MV-4-11 (cell line): ENCODE measurements at regions not wholly inside any gene's neighbourhood (a gene's known extent, or its start where the extent isn't known, plus 50 kb on each side); places are given as distances from the start of the nearest gene placed in this dataset.
A peak's percentile ranks its signal among the peaks of the same experiment; 100 is the strongest.

Source experiments
- DNase-seq: peaks from one replicate; lab custom pipeline; 2025; lab: John Stamatoyannopoulos, UW

- peak; percentile 69 for DNase-seq
These were observed 124.3 kb upstream of the GADD45A start for GRCh38 chr1:67560580-67561255.

GRCh38 chr1:67561704-67562113, 123.3 kb upstream of the GADD45A start:
- peak; percentile 48 for DNase-seq

GRCh38 chr1:67563684-67564083, 121.3 kb upstream of the GADD45A start:
- no peak for DNase-seq

GRCh38 chr1:67564193-67564592, 120.8 kb upstream of the GADD45A start:
- peak; percentile 63 for DNase-seq

GRCh38 chr1:67566803-67567377, 118.1 kb upstream of the GADD45A start:
- no peak for DNase-seq

GRCh38 chr1:67570486-67571143, 114.4 kb upstream of the GADD45A start:
- DNase-seq, result no peak

- no peak for DNase-seq
These were observed 113.6 kb upstream of the GADD45A start for GRCh38 chr1:67571406-67571805.

GRCh38 chr1:67571901-67572593, 113.0 kb upstream of the GADD45A start:
- DNase-seq, result no peak

- DNase-seq, result no peak
These were observed 112.3 kb upstream of the GADD45A start for GRCh38 chr1:67572594-67573221.

GRCh38 chr1:67573311-67573872, 111.6 kb upstream of the GADD45A start:
- no peak for DNase-seq

GRCh38 chr1:67574221-67574620, 110.8 kb upstream of the GADD45A start:
- DNase-seq, result no peak

- no peak for DNase-seq
These were observed 109.1 kb upstream of the GADD45A start for GRCh38 chr1:67575861-67576260.

- no peak for DNase-seq
These were observed 108.5 kb upstream of the GADD45A start for GRCh38 chr1:67576474-67576873.

GRCh38 chr1:67577646-67578045, 107.4 kb upstream of the GADD45A start:
- DNase-seq, result no peak

- DNase-seq, result no peak
These were observed 106.5 kb upstream of the GADD45A start for GRCh38 chr1:67578397-67579020.

GRCh38 chr1:67579623-67580394, 105.2 kb upstream of the GADD45A start:
- DNase-seq, result no peak

GRCh38 chr1:67580691-67581403, 104.2 kb upstream of the GADD45A start:
- no peak for DNase-seq

- no peak for DNase-seq
These were observed 102.2 kb upstream of the GADD45A start for GRCh38 chr1:67582625-67583461.

GRCh38 chr1:67583462-67583950, 101.5 kb upstream of the GADD45A start:
- no peak for DNase-seq
